ENCODE measurements at regions not wholly inside any gene's neighbourhood (a gene's known extent, or its start where the extent isn't known, plus 50 kb on each side); places are given as distances from the start of the nearest gene placed in this dataset.

- WGBS, result 65% methylated on average over 3 of the region's 3 CpGs
These were observed 181.9 kb upstream of the MKLN1 start for GRCh38 chr7:131145770-131146169.

DNA sequence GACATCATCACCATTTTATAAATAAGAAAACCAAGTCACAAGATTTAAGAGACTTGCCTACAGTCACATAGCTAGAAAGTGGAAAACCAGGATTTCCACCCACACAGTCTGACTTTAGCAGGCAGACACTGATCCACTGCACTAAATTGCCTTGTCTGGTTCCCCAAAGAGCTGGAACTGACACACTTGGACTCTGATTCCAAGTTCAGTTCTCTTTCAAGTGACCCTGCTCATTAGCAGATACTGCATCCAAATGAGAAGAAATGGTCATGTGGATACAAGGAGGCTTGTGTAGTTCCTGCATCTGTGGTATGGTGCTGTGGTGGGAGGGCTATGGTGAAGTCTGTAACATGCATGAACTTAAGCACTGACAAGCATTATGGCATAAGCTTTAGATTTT lies 180.1 kb upstream of the MKLN1 start:
- H3K36me3 ChIP-seq (ENCODE audit: control insufficient read depth in 2 of 2, insufficient read depth in 2 of 2, low read length in 1 of 2), result no peaks in the 10 kb centered on the region
- H3K27me3 ChIP-seq (ENCODE audit: control insufficient read depth in 2 of 2, insufficient read depth in 1 of 2, low read length in 1 of 2), result no peaks in the 10 kb centered on the region
- H3K4me3 ChIP-seq (ENCODE audit: low read length in 2 of 2), result no peak overlapping the region

More at GRCh38 chr7:131145770-131146169, 181.9 kb upstream of the MKLN1 start:
- DNase-seq (ENCODE audit: low read depth in 6 of 9, low spot score in 9 of 9), result no peak
- Histone ChIP-seq H3K4me1 (ENCODE audit: control insufficient read depth in 2 of 2, insufficient read depth in 2 of 2, low read length in 2 of 2) (no peaks in the 10 kb centered on the region), H3K36me3 (ENCODE audit: control insufficient read depth in 2 of 2, insufficient read depth in 2 of 2, low read length in 1 of 2) (no peaks in the 10 kb centered on the region), H3K4me3 (ENCODE audit: low read length in 2 of 2) (no peak overlapping the region), H3K27me3 (ENCODE audit: control insufficient read depth in 2 of 2, insufficient read depth in 1 of 2, low read length in 1 of 2) (no peaks in the 10 kb centered on the region), H3K27ac (ENCODE audit: low read depth in 1 of 2, low read length in 1 of 2) (no peak overlapping the region), H3K9me3 (ENCODE audit: control insufficient read depth in 2 of 2, insufficient read depth in 1 of 2, low read length in 1 of 2) (peaks cover 0 to 5% of the 10 kb centered on the region in 2 donors)

DNA sequence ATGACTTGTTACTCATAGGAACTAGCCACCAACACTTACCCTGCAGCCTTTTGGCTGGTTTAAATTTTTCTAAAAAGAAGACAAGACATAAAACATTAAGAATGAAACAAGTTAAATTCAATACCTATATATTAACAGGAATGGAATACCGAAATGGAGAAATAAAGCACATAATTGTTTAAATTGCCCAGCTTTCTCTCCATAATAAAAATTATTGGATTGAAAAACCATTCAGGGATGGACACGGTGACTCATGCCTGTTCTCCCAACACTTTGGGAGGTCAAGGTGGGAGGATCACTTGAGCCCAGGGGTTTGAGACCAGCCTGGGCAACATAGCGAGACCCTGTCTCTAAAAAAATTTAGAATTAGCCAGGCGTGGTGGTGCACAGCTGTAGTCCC lies 179.4 kb upstream of the MKLN1 start:
- 97% methylated on average over 4 of the region's 4 CpGs for WGBS
- Histone ChIP-seq H3K36me3 (ENCODE audit: control insufficient read depth in 2 of 2, insufficient read depth in 2 of 2, low read length in 1 of 2) (no peaks in the 10 kb centered on the region), H3K27ac (ENCODE audit: low read depth in 1 of 2, low read length in 1 of 2) (no peak overlapping the region), H3K9me3 (ENCODE audit: control insufficient read depth in 2 of 2, insufficient read depth in 1 of 2, low read length in 1 of 2) (no peaks in the 10 kb centered on the region), H3K4me1 (ENCODE audit: control insufficient read depth in 2 of 2, insufficient read depth in 2 of 2, low read length in 2 of 2) (no peaks in the 10 kb centered on the region), H3K4me3 (ENCODE audit: low read length in 2 of 2) (no peak overlapping the region), H3K27me3 (ENCODE audit: control insufficient read depth in 2 of 2, insufficient read depth in 1 of 2, low read length in 1 of 2) (no peaks in the 10 kb centered on the region)
- no peak for DNase-seq (ENCODE audit: low read depth in 6 of 9, low spot score in 9 of 9)

More for the DNA sequence above, 180.1 kb upstream of the MKLN1 start:
- Histone ChIP-seq H3K4me1 (ENCODE audit: control insufficient read depth in 2 of 2, insufficient read depth in 2 of 2, low read length in 2 of 2) (no peaks in the 10 kb centered on the region), H3K27ac (ENCODE audit: low read depth in 1 of 2, low read length in 1 of 2) (no peak overlapping the region), H3K9me3 (ENCODE audit: control insufficient read depth in 2 of 2, insufficient read depth in 1 of 2, low read length in 1 of 2) (no peaks in the 10 kb centered on the region)
- no peak for DNase-seq (ENCODE audit: low read depth in 6 of 9, low spot score in 9 of 9)

GRCh38 chr7:131148708-131149428 lies 178.8 kb upstream of the MKLN1 start:
- Histone ChIP-seq H3K4me1 (ENCODE audit: control insufficient read depth in 2 of 2, insufficient read depth in 2 of 2, low read length in 2 of 2) (no peaks in the 10 kb centered on the region), H3K4me3 (ENCODE audit: low read length in 2 of 2) (no peak overlapping the region), H3K36me3 (ENCODE audit: control insufficient read depth in 2 of 2, insufficient read depth in 2 of 2, low read length in 1 of 2) (no peaks in the 10 kb centered on the region), H3K27me3 (ENCODE audit: control insufficient read depth in 2 of 2, insufficient read depth in 1 of 2, low read length in 1 of 2) (no peaks in the 10 kb centered on the region), H3K27ac (ENCODE audit: low read depth in 1 of 2, low read length in 1 of 2) (no peak overlapping the region), H3K9me3 (ENCODE audit: control insufficient read depth in 2 of 2, insufficient read depth in 1 of 2, low read length in 1 of 2) (no peaks in the 10 kb centered on the region)
- no peak for DNase-seq (ENCODE audit: low read depth in 6 of 9, low spot score in 9 of 9)
- 95% methylated on average over 10 of the region's 10 CpGs for WGBS

GRCh38 chr7:131149429-131149773 lies 178.3 kb upstream of the MKLN1 start:
- H3K27ac ChIP-seq (ENCODE audit: low read depth in 1 of 2, low read length in 1 of 2), result no peak overlapping the region
- H3K36me3 ChIP-seq (ENCODE audit: control insufficient read depth in 2 of 2, insufficient read depth in 2 of 2, low read length in 1 of 2), result no peaks in the 10 kb centered on the region
- H3K9me3 ChIP-seq (ENCODE audit: control insufficient read depth in 2 of 2, insufficient read depth in 1 of 2, low read length in 1 of 2), result no peaks in the 10 kb centered on the region
- H3K4me3 ChIP-seq (ENCODE audit: low read length in 2 of 2), result no peak overlapping the region
- H3K4me1 ChIP-seq (ENCODE audit: control insufficient read depth in 2 of 2, insufficient read depth in 2 of 2, low read length in 2 of 2), result no peaks in the 10 kb centered on the region
- no peaks in the 10 kb centered on the region for H3K27me3 ChIP-seq (ENCODE audit: control insufficient read depth in 2 of 2, insufficient read depth in 1 of 2, low read length in 1 of 2)
- DNase-seq (ENCODE audit: low read depth in 6 of 9, low spot score in 9 of 9), result no peak

DNA sequence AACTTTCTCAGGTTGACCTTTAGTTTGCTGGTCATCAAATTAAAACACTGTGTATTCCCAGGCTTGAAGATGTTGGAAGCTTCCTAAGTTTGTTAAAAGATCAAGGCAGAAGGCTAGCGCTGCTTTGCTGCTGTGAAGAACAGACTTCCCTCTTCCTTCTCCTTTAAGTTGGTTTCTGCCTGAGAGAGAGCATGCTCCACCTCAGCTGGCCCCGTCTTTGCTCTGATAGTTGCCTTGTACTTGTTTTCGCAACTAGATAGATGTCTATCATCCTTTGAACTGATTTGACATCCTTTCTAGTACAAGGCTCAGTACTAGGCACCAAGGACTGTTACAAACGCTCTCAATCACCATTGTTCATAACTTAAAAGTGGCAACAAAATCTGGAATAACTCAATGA lies 177.8 kb upstream of the MKLN1 start:
- Histone ChIP-seq H3K4me3 (ENCODE audit: low read length in 2 of 2) (no peak overlapping the region), H3K27me3 (ENCODE audit: control insufficient read depth in 2 of 2, insufficient read depth in 1 of 2, low read length in 1 of 2) (no peaks in the 10 kb centered on the region), H3K9me3 (ENCODE audit: control insufficient read depth in 2 of 2, insufficient read depth in 1 of 2, low read length in 1 of 2) (no peaks in the 10 kb centered on the region), H3K4me1 (ENCODE audit: control insufficient read depth in 2 of 2, insufficient read depth in 2 of 2, low read length in 2 of 2) (no peaks in the 10 kb centered on the region), H3K27ac (ENCODE audit: low read depth in 1 of 2, low read length in 1 of 2) (no peak overlapping the region), H3K36me3 (ENCODE audit: control insufficient read depth in 2 of 2, insufficient read depth in 2 of 2, low read length in 1 of 2) (no peaks in the 10 kb centered on the region)
- WGBS, result 75% methylated on average over 4 of the region's 4 CpGs
- DNase-seq (ENCODE audit: low read depth in 6 of 9, low spot score in 9 of 9), result no peak

GRCh38 chr7:131151034-131151433 lies 176.6 kb upstream of the MKLN1 start:
- H3K27ac ChIP-seq (ENCODE audit: low read depth in 1 of 2, low read length in 1 of 2), result no peak overlapping the region
- no peak overlapping the region for H3K4me3 ChIP-seq (ENCODE audit: low read length in 2 of 2)
- H3K36me3 ChIP-seq (ENCODE audit: control insufficient read depth in 2 of 2, insufficient read depth in 2 of 2, low read length in 1 of 2), result no peaks in the 10 kb centered on the region
- no peak for DNase-seq (ENCODE audit: low read depth in 6 of 9, low spot score in 9 of 9)
- H3K9me3 ChIP-seq (ENCODE audit: control insufficient read depth in 2 of 2, insufficient read depth in 1 of 2, low read length in 1 of 2), result no peaks in the 10 kb centered on the region
- no peaks in the 10 kb centered on the region for H3K4me1 ChIP-seq (ENCODE audit: control insufficient read depth in 2 of 2, insufficient read depth in 2 of 2, low read length in 2 of 2)
- 92% methylated on average over 3 of the region's 3 CpGs for WGBS
- H3K27me3 ChIP-seq (ENCODE audit: control insufficient read depth in 2 of 2, insufficient read depth in 1 of 2, low read length in 1 of 2), result no peaks in the 10 kb centered on the region

DNA sequence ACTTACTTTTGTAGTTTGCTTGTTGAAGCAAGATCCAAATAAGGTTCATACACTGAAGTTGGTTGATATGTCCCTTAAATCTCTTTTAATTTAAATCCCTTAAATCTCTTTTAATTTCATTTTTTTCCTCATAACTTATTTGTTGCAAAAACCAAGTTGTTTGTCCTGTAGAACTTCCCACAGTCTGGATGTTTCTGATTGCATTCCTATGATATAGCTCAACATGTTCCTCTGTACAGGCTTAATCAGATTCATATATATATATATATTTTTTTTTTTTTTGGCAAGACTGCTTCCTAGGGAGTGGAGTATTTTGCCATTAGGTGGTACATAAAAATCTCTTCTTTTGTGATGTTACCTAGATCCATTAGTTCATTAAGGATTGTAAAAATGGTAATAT lies 174.9 kb upstream of the MKLN1 start:
- H3K36me3 ChIP-seq (ENCODE audit: control insufficient read depth in 2 of 2, insufficient read depth in 2 of 2, low read length in 1 of 2), result no peaks in the 10 kb centered on the region
- H3K27me3 ChIP-seq (ENCODE audit: control insufficient read depth in 2 of 2, insufficient read depth in 1 of 2, low read length in 1 of 2), result no peaks in the 10 kb centered on the region
- H3K9me3 ChIP-seq (ENCODE audit: control insufficient read depth in 2 of 2, insufficient read depth in 1 of 2, low read length in 1 of 2), result no peaks in the 10 kb centered on the region
- no peak overlapping the region for H3K4me3 ChIP-seq (ENCODE audit: low read length in 2 of 2)
- no peaks in the 10 kb centered on the region for H3K4me1 ChIP-seq (ENCODE audit: control insufficient read depth in 2 of 2, insufficient read depth in 2 of 2, low read length in 2 of 2)
- no peak for DNase-seq (ENCODE audit: low read depth in 6 of 9, low spot score in 9 of 9)
- no peak overlapping the region for H3K27ac ChIP-seq (ENCODE audit: low read depth in 1 of 2, low read length in 1 of 2)

- no peak for DNase-seq (ENCODE audit: low read depth in 6 of 9, low spot score in 9 of 9)
- H3K27me3 ChIP-seq (ENCODE audit: control insufficient read depth in 2 of 2, insufficient read depth in 1 of 2, low read length in 1 of 2), result no peaks in the 10 kb centered on the region
- H3K4me1 ChIP-seq (ENCODE audit: control insufficient read depth in 2 of 2, insufficient read depth in 2 of 2, low read length in 2 of 2), result no peaks in the 10 kb centered on the region
- no peak overlapping the region for H3K27ac ChIP-seq (ENCODE audit: low read depth in 1 of 2, low read length in 1 of 2)
- no peak overlapping the region for H3K4me3 ChIP-seq (ENCODE audit: low read length in 2 of 2)
- H3K36me3 ChIP-seq (ENCODE audit: control insufficient read depth in 2 of 2, insufficient read depth in 2 of 2, low read length in 1 of 2), result no peaks in the 10 kb centered on the region
- no peaks in the 10 kb centered on the region for H3K9me3 ChIP-seq (ENCODE audit: control insufficient read depth in 2 of 2, insufficient read depth in 1 of 2, low read length in 1 of 2)
These were observed 173.3 kb upstream of the MKLN1 start for GRCh38 chr7:131154380-131154779.
